ENCODE measurements at regions not wholly inside any gene's neighbourhood (a gene's known extent, or its start where the extent isn't known, plus 50 kb on each side); places are given as distances from the start of the nearest gene placed in this dataset.

GRCh38 chr2:215207791-215208367, 69.5 kb upstream of the ABCA12 start:
- no peak for TF ChIP-seq POLR2AphosphoS5 (IDR thresholded peaks at IDR 0.05; ENCODE audit: insufficient read depth in 1 of 2, low read depth in 1 of 2)
- TF ChIP-seq CTCF (IDR thresholded peaks at IDR 0.05) = no peak
- no peak for TF ChIP-seq POLR2A (IDR thresholded peaks at IDR 0.05)

All from vagina (tissue), 2 donors.